Mucosa of gallbladder (tissue), 1 donor: ENCODE measurements at regions not wholly inside any gene's neighbourhood (a gene's known extent, or its start where the extent isn't known, plus 50 kb on each side); places are given as distances from the start of the nearest gene placed in this dataset.

Source experiments
- DNase-seq: peaks from one replicate; pipeline ENCODE4 v3.0.0-alpha.2; 2020; ENCODE audit warnings: low spot score
- donor health status: DM: no; HTN: no; CAD: no.

- no peak for DNase-seq
Measured at GRCh38 chr20:11247046-11248010, 573.5 kb upstream of the JAG1 start.

- no peak for DNase-seq
Measured at GRCh38 chr20:11248011-11248409, 574.2 kb upstream of the JAG1 start.

- DNase-seq = no peak
Measured at GRCh38 chr20:11248687-11249638, 575.2 kb upstream of the JAG1 start.

- DNase-seq = no peak
Measured at GRCh38 chr20:11249683-11250082, 575.9 kb upstream of the JAG1 start.

- DNase-seq = no peak
Measured at GRCh38 chr20:11252447-11252846, 578.6 kb upstream of the JAG1 start.

GRCh38 chr20:11255455-11255854 lies 581.7 kb upstream of the JAG1 start:
- no peak for DNase-seq

GRCh38 chr20:11255860-11256259 lies 582.1 kb upstream of the JAG1 start:
- no peak for DNase-seq

- DNase-seq = no peak
Measured at GRCh38 chr20:11260611-11261010, 586.8 kb upstream of the JAG1 start.

- no peak for DNase-seq
Measured at GRCh38 chr20:11261533-11262000, 587.8 kb upstream of the JAG1 start.

GRCh38 chr20:11266571-11266970 lies 592.8 kb upstream of the JAG1 start:
- DNase-seq = peak; percentile 72

GRCh38 chr20:11267131-11267761 lies 593.4 kb upstream of the JAG1 start:
- peak; percentile 37 for DNase-seq

- no peak for DNase-seq
Measured at GRCh38 chr20:11267762-11268335, 594.0 kb upstream of the JAG1 start.

GRCh38 chr20:11270566-11270965 lies 596.8 kb upstream of the JAG1 start:
- no peak for DNase-seq

GRCh38 chr20:11271319-11271718 lies 597.5 kb upstream of the JAG1 start:
- no peak for DNase-seq

- DNase-seq = no peak
Measured at GRCh38 chr20:11271920-11272594, 598.3 kb upstream of the JAG1 start.

GRCh38 chr20:11274141-11274594 lies 600.4 kb upstream of the JAG1 start:
- DNase-seq = peak; percentile 23

GRCh38 chr20:11275740-11276139 lies 601.9 kb upstream of the JAG1 start:
- DNase-seq = no peak

- no peak for DNase-seq
Measured at GRCh38 chr20:11277170-11277569, 603.4 kb upstream of the JAG1 start.

GRCh38 chr20:11277858-11278257 lies 604.1 kb upstream of the JAG1 start:
- DNase-seq = no peak

GRCh38 chr20:11278461-11278860 lies 604.7 kb upstream of the JAG1 start:
- no peak for DNase-seq

GRCh38 chr20:11281240-11281639 lies 607.4 kb upstream of the JAG1 start:
- DNase-seq = no peak
